K562 (cell line): ENCODE measurements at regions not wholly inside any gene's neighbourhood (a gene's known extent, or its start where the extent isn't known, plus 50 kb on each side); places are given as distances from the start of the nearest gene placed in this dataset.

Experiments used
- BCLAF1 ChIP-seq, 2 experiments: fragments of 450-650 bp in 1 of 2; IDR thresholded peaks; 2 replicates each; pipeline ENCODE4 v1.6.1; 2011 to 2017; ENCODE audit warnings: low read depth in 2 of 2, antibody characterized with exemption in 1 of 2, borderline replicate concordance in 1 of 2, low read length in 1 of 2, mild to moderate bottlenecking in 1 of 2, mixed read lengths in 1 of 2; ENCODE audit not compliant: control insufficient read depth in 1 of 2
- E2F4 ChIP-seq: sonication (generic); formaldehyde crosslinking; IDR thresholded peaks from 2 replicates; pipeline ENCODE4 v1.8.0; 2022; ENCODE audit warnings: mild to moderate bottlenecking, low read depth, missing genetic modification reagents
- E2F6 ChIP-seq, 2 experiments: IDR thresholded peaks; 2 replicates each; pipeline ENCODE4 v1.6.1; 2011; ENCODE audit warnings: borderline replicate concordance in 1 of 2, control low read depth in 1 of 2, low read depth in 1 of 2, low read length in 1 of 2, mild to moderate bottlenecking in 1 of 2, mixed read lengths in 1 of 2, moderate library complexity in 1 of 2; ENCODE audit not compliant: insufficient read depth in 1 of 2, insufficient read length in 1 of 2, poor library complexity in 1 of 2, severe bottlenecking in 1 of 2; ENCODE audit errors: extremely low read depth in 1 of 2
- FOS ChIP-seq: IDR thresholded peaks from 3 replicates; pipeline ENCODE4 v1.6.1; 2011; ENCODE audit not compliant: insufficient read length; ENCODE audit errors: extremely low read depth
- HNRNPL ChIP-seq: fragments of 200-400 bp; formaldehyde crosslinking; IDR thresholded peaks from 2 replicates; pipeline ENCODE4 v1.6.1; 2017; ENCODE audit warnings: low read depth, mild to moderate bottlenecking, low read length
- POLR2AphosphoS5 ChIP-seq: IDR thresholded peaks from 2 replicates; pipeline ENCODE4 v1.6.1; 2011; ENCODE audit warnings: mild to moderate bottlenecking, low read depth, low read length, moderate library complexity; ENCODE audit not compliant: control insufficient read depth, insufficient read depth
- POLR3G ChIP-seq: IDR thresholded peaks from 2 replicates; pipeline ENCODE4 v1.6.1; 2011; ENCODE audit not compliant: insufficient read length, insufficient replicate concordance; ENCODE audit errors: extremely low read depth
- SMC3 ChIP-seq: conservative IDR thresholded peaks from 2 replicates; pipeline ENCODE4 v1.6.1; 2011; ENCODE audit warnings: low read depth, low read length, improper control_type of control experiment; ENCODE audit not compliant: insufficient read depth
- SREBF2 ChIP-seq: sonication (generic); formaldehyde crosslinking; IDR thresholded peaks from 2 replicates; pipeline ENCODE4 v1.4.0; 2020; ENCODE audit warnings: mild to moderate bottlenecking, missing genetic modification reagents
- ZNF253 ChIP-seq: fragments of 250-450 bp; sonication (Bioruptor Pico); conservative IDR thresholded peaks from 2 replicates; pipeline ENCODE4 v1.6.1; 2021; ENCODE audit warnings: mild to moderate bottlenecking

GRCh38 chr7:77484785-77485184, 52.3 kb upstream of the PTPN12 start:
- TF ChIP-seq FOS (no peak), POLR3G (no peak), E2F4 (no peak), BCLAF1 (IDR thresholded peaks at IDR 0.05; ENCODE audit: borderline replicate concordance in 1 of 2, control insufficient read depth in 1 of 2, low read depth in 2 of 2, low read length in 1 of 2) (no peak), POLR2AphosphoS5 (no peak), ZNF253 (CRISPR knock-in tag) (no peak), SMC3 (no peak), SREBF2 (no peak), HNRNPL (no peak), E2F6 (IDR thresholded peaks at IDR 0.05; ENCODE audit: borderline replicate concordance in 1 of 2, extremely low read depth in 1 of 2, insufficient read depth in 1 of 2, insufficient read length in 1 of 2, low read depth in 1 of 2, low read length in 1 of 2, poor library complexity in 1 of 2, severe bottlenecking in 1 of 2) (no peak)
